H1 (cell line): ENCODE measurements at regions not wholly inside any gene's neighbourhood (a gene's known extent, or its start where the extent isn't known, plus 50 kb on each side); places are given as distances from the start of the nearest gene placed in this dataset.

Source experiments
- BRCA1 ChIP-seq: IDR thresholded peaks from 2 replicates; pipeline ENCODE4 v1.6.1; 2012; ENCODE audit warnings: low read depth, low read length, improper control_type of control experiment
- CHD7 ChIP-seq: fragments of 300-600 bp; sonication (generic); IDR thresholded peaks from 2 replicates; pipeline ENCODE4 v1.7.1; 2012; ENCODE audit warnings: low read length, moderate library complexity, mild to moderate bottlenecking, inconsistent platforms; ENCODE audit not compliant: insufficient replicate concordance
- KDM4A ChIP-seq: IDR thresholded peaks from one replicate; pipeline ENCODE4 v1.7.1; 2012; ENCODE audit warnings: low read depth, mild to moderate bottlenecking, moderate library complexity, low read length, inconsistent platforms; ENCODE audit not compliant: severe bottlenecking
- NANOG ChIP-seq: IDR thresholded peaks from 2 replicates; pipeline ENCODE4 v1.6.1; 2011; ENCODE audit warnings: low read length, low read depth, mild to moderate bottlenecking, inconsistent platforms; ENCODE audit not compliant: insufficient read depth, poor library complexity, severe bottlenecking
- POLR2A ChIP-seq, 2 experiments: IDR thresholded peaks; 1 replicate in 1 of 2; 2 replicates in 1 of 2; pipeline ENCODE4 v1.6.1; 2011; ENCODE audit warnings: low read depth in 2 of 2, low read length in 2 of 2, mild to moderate bottlenecking in 2 of 2; ENCODE audit errors: control extremely low read depth in 1 of 2
- RBBP5 ChIP-seq: IDR thresholded peaks from 2 replicates; pipeline ENCODE4 v1.7.1; 2012; ENCODE audit warnings: low read depth, mild to moderate bottlenecking, inconsistent platforms, low read length, moderate library complexity, borderline replicate concordance
- SIX5 ChIP-seq: IDR thresholded peaks from 2 replicates; pipeline ENCODE4 v1.6.1; 2011; ENCODE audit warnings: mild to moderate bottlenecking, low read depth, low read length
- SUZ12 ChIP-seq: fragments of 200-600 bp; sonication (generic); IDR thresholded peaks from 2 replicates; pipeline ENCODE4 v1.6.1; 2012; ENCODE audit warnings: mild to moderate bottlenecking, inconsistent platforms, low read length, moderate library complexity, mixed read lengths
- TCF12 ChIP-seq: IDR thresholded peaks from 2 replicates; pipeline ENCODE4 v1.6.1; 2011; ENCODE audit warnings: low read depth, mild to moderate bottlenecking, low read length

GRCh38 chr11:41519696-41520095 is 60.2 kb upstream of the LRRC4C start (continued):
- no peak for TF ChIP-seq CHD7
- no peak for TF ChIP-seq NANOG
- TF ChIP-seq RBBP5, result no peak
- TF ChIP-seq TCF12, result no peak
- TF ChIP-seq SUZ12, result no peak
- no peak for TF ChIP-seq SIX5
- TF ChIP-seq BRCA1, result no peak
- no peak for TF ChIP-seq POLR2A (IDR thresholded peaks at IDR 0.05; ENCODE audit: control extremely low read depth in 1 of 2, low read depth in 2 of 2, low read length in 2 of 2)
- TF ChIP-seq KDM4A, result no peak
